D721Med (cell line): ENCODE measurements at regions not wholly inside any gene's neighbourhood (a gene's known extent, or its start where the extent isn't known, plus 50 kb on each side); places are given as distances from the start of the nearest gene placed in this dataset.

ENCODE experiments used
- DNase-seq: peaks from one replicate; pipeline ENCODE4 v3.0.0; 2011; ENCODE audit warnings: low spot score; ENCODE audit not compliant: insufficient read length
- FAIRE-seq: peaks from 2 replicates; lab custom pipeline; 2011; peaks lifted over from hg19 to GRCh38; lab: Jason Lieb, UNC
- CTCF ChIP-seq: IDR thresholded peaks from 2 replicates; pipeline ENCODE4 v1.5.1; 2012; ENCODE audit warnings: mild to moderate bottlenecking, control low read depth; ENCODE audit not compliant: insufficient read depth; ENCODE audit errors: missing control alignments

- FAIRE-seq = no peak
- DNase-seq = no peak
- TF ChIP-seq CTCF = no peak
Measured at GRCh38 chrY:7457286-7458015, 545.9 kb upstream of the AMELY start.

GRCh38 chrY:7455626-7456025 lies 544.1 kb upstream of the AMELY start:
- no peak for TF ChIP-seq CTCF
- DNase-seq (no peak), FAIRE-seq (no peak)

GRCh38 chrY:7453336-7453735 lies 541.8 kb upstream of the AMELY start:
- DNase-seq = no peak
- TF ChIP-seq CTCF = no peak
- no peak for FAIRE-seq

GRCh38 chrY:7452246-7452645 lies 540.7 kb upstream of the AMELY start:
- DNase-seq (no peak), FAIRE-seq (no peak)
- TF ChIP-seq CTCF = no peak

GRCh38 chrY:7449860-7450259 lies 538.3 kb upstream of the AMELY start:
- FAIRE-seq (no peak), DNase-seq (no peak)
- TF ChIP-seq CTCF = no peak

- DNase-seq (no peak), FAIRE-seq (no peak)
- TF ChIP-seq CTCF = no peak
Measured at GRCh38 chrY:7448687-7449086, 537.1 kb upstream of the AMELY start.

GRCh38 chrY:7447881-7448516 lies 536.4 kb upstream of the AMELY start:
- TF ChIP-seq CTCF = no peak
- FAIRE-seq = no peak
- DNase-seq = no peak
